Central memory CD4-positive, alpha-beta T cell (primary cell): ENCODE measurements at regions not wholly inside any gene's neighbourhood (a gene's known extent, or its start where the extent isn't known, plus 50 kb on each side); places are given as distances from the start of the nearest gene placed in this dataset.

Experiments
- DNase-seq: peaks from one replicate; pipeline ENCODE4 v3.0.0; 2022

DNA sequence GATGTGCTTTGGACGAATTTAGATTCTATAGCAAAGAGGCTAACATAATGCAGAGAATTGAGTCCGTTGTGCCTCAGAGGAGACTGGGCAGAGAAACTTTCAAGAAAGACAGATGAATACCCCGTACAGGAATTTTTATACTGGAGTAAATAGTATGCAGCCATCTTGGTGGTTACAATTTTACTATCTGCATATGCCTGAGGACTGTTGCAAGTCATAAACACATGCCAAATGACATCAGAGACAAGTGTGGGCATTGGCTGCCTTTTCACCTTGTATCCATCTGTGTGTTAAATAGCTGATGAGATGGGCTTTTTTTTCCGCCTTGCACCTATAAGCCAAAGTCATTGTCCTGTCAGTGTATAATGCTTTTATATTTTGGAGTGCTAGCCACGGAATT, 267.5 kb upstream of the SP4 start:
- DNase-seq: no peak

GRCh38 chr7:21167942-21168341, 259.9 kb upstream of the SP4 start:
- DNase-seq: no peak

DNA sequence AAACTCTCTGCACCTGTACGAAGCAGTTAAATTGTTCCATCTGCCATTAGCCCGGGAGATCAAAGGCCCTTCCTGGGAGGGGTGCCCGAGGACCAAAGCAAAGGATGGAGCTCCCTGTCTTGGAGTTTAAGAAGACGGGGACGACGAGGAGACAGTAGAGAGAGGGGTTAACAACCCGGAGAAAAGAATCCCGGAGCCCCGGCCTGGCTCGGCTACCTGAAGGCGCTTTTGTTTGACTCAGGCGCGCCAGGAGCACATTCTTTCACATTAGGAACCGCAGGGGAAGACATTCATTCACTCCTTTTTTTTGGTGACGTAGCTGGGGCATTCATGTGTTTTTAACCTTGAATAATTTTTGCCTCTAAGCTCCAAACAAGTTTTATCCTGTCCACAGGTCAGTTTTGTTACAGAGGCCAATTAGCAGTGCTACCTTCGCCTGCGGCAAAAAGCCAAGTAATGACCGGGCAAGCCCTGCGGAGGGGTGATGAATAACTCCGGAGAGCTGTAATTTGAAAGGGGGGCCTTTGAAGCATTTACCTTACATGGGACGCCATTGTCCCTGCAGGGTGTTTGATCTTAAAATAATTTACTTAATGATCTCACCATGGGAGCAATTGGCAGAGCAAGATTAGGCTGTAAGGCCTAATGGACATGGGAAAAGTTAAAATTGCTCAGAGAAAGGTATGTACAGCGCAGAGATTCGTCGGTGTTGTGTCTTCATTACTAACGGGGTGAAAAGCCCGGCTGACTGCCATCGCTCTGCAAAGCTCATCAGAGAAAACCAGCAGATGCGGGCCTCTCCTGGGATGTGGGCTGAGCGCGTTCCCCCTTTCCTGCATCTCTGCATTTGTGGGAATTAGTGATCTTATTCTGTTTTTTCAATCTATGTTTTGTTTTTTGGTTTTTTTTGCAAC, 258.0 kb upstream of the SP4 start:
- no peak for DNase-seq

GRCh38 chr7:21172800-21173199, 255.1 kb upstream of the SP4 start:
- no peak for DNase-seq

DNA sequence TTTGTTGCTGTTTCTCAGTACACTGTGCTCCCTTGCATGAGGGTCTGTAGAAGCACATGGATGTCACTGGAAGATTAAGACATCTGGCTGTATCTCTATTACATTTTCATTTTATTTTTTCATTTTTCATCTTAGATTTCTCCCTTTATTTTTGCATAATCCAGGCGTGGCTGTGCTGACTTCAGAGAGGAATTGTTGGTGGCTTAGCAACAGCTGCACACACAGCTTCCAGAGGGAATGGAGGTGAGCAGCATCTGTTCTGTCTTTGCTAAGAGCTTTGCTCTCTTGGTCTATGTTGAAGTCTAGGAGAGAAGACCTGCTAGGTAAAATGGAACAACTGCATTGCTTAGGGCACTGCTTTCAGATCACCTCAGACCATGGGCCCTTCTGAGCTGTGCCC, 254.4 kb upstream of the SP4 start:
- no peak for DNase-seq

- DNase-seq: no peak
Observed at GRCh38 chr7:21175714-21176113, 252.2 kb upstream of the SP4 start.

GRCh38 chr7:21184942-21185652, 242.8 kb upstream of the SP4 start:
- no peak for DNase-seq

DNA sequence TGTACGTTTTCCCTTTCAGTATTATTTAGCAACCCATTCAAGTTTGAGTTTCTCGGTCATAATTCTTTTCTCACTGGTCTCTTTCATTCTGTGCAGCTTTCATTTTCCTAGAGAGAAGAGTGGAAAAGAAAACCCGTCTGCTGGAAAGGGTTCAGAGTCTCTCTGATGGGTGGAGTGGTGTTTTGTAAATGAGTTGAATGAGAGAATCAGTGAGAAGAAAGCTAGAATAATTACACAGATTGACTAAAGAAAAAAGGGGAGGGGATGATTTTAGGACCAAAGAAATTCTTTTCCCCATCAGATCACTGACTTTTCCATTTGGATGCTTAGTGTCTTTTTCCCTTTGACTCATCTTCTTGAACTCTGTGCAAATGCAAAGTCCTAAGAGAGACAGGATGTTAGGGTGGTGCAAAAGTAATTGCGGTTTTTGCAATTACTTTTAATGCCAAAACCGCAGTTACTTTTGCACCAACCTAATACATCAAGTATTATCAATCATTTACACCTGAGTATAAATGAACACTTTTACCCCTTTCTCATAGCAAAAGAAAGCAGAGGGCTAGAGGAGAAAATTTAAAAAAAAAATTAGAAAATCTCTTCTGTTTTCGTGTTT, 242.1 kb upstream of the SP4 start:
- no peak for DNase-seq

- DNase-seq: no peak
Observed at GRCh38 chr7:21191321-21192073, 236.4 kb upstream of the SP4 start.

GRCh38 chr7:21192657-21193056, 235.2 kb upstream of the SP4 start:
- DNase-seq: no peak

- DNase-seq: no peak
Observed at GRCh38 chr7:21193895-21194294, 234.0 kb upstream of the SP4 start.

DNA sequence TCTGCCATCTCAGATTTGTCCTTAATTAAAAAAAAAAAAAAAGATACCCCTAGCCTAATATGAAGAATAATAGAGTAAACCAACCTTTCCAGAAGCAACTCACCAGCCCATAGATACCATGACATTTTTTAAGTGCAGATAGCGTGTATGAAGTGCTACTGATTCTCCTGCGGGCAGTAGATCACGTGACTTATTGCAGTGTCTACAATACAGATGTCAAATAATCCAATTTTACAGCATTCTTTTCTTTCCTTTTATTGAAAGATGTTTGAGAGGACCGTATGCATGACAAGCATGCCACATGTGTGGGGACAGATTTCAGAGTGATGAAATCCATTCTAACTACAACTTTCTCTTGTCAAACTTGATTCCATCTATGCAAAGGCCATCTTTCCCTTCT, 232.9 kb upstream of the SP4 start:
- DNase-seq: no peak

GRCh38 chr7:21198921-21199320, 229.0 kb upstream of the SP4 start:
- no peak for DNase-seq

GRCh38 chr7:21200503-21200902, 227.4 kb upstream of the SP4 start:
- DNase-seq: no peak

- DNase-seq: no peak
Observed at GRCh38 chr7:21214657-21215056, 213.2 kb upstream of the SP4 start.

DNA sequence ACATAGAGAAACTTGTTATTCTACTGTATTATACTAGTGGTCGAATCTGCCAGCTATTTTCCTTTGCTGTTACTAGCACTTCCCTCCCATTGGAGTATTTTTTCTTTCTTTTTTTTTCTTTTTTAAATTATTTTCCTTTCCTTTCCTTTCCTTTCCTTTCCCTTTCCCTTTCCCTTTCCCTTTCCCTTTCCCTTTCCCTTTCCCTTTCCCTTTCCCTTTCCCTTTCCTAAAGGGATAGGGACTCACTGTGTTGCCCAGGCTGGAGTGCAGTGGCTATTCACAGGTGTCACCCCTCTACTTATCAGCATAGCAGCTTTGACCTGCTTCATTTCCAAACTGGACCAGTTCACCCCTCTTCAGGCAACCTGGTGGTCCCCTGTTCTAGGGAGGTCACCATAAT, 212.6 kb upstream of the SP4 start:
- no peak for DNase-seq

DNA sequence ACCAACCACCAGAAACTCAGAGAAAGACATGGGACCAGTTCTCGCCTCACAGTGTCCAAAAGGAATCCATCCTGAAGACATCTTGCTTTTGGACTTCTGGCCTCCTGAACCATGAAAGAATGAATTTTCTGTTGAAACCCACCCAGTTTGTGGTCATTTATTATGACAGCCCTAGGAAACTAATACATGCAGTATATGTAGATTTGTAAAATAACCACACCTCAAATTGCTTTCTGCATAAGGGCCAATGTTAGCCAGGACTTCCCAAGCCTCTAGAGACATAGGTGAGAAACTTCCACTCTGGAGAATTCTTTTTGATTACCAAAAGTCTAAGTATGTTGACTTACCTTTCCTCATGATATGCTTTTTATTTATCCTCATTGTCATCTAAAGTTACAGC, 210.5 kb upstream of the SP4 start:
- DNase-seq: no peak

- no peak for DNase-seq
Observed at GRCh38 chr7:21218155-21218554, 209.7 kb upstream of the SP4 start.

- DNase-seq: no peak
Observed at GRCh38 chr7:21221130-21221529, 206.8 kb upstream of the SP4 start.

DNA sequence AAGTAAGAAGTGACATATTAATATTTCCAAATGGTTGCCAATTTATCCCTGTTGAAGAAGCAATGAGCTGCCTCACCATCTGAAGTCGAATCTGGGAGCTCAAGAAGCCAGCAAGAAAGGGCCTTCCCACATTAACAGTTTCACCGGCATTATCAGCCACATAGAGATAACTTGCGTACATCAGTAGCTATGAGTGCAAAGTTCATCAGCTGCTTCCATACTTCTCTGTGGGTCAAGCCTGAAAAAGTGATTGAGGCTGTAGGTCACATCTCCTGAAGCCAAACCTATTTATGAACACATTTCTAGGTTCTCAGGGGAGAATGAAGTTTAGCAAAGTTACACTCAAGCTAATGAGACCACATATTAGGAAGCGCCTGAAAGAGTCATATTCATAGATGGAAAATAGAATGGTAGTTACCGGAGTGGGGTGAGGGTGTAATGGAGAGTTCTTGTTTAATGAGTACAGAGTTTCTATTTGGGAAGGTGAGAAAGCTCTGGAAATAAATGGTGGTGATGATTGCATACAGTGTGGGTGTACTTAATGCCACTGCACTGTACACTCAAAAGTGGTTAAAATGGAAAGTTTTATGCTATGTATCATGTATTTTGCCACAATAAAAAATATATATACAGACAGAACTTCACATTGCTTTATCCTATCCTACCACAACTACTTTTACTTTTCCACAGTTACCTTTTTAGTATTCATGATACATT, 189.3 kb upstream of the SP4 start:
- DNase-seq: no peak

GRCh38 chr7:21243265-21243664, 184.6 kb upstream of the SP4 start:
- no peak for DNase-seq

DNA sequence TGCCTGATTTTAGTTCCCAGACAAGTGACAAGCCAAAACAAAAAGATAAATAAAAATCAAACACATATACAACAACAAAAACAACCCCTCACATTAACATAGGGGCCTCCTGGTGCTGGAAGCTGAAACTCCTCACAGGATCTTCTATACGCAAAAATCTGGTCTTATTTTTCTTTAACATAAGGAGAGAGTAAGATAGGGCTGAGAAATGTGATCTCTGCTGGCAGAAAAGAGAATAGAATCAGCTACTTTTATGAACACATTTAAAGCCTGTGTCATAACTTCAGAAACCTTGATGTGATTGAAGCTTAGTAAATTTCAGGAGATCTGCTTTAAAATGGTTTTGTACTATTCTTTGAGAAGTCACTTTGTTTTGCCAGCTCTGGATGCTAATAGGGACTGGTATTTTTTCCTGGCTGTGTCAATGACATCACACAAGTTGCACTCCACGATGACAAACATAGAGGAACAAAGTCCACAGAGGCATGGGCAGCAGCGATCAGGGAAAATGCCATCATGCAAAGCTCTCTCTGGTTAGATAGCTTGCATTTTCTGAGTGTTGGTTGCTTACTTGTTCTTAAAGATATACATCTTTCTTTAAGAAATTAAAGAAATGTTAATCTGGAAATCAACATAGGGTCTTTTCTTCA, 176.6 kb upstream of the SP4 start:
- no peak for DNase-seq
